Cardiac fibroblast (primary cell): ENCODE measurements at regions not wholly inside any gene's neighbourhood (a gene's known extent, or its start where the extent isn't known, plus 50 kb on each side); places are given as distances from the start of the nearest gene placed in this dataset.

Experiments
- DNase-seq, 2 donors: peaks; one replicate each; pipeline versions ENCODE4 v3.0.0 to v3.0.0-alpha.2; 2010; ENCODE audit warnings: low read depth in 2 of 2
- H3K4me3 ChIP-seq, 2 donors: replicated peaks in 1 of 2; 1 replicate in 1 of 2; 2 replicates in 1 of 2; pipeline ENCODE4 v1.5.1; 2011; ENCODE audit warnings: low read depth in 2 of 2, low read length in 2 of 2, mild to moderate bottlenecking in 2 of 2, moderate library complexity in 1 of 2
- TF ChIP-seq, protein P1 (sequence below): IDR thresholded peaks from one replicate; pipeline ENCODE4 v1.5.1; 2011; ENCODE audit warnings: low read depth, mild to moderate bottlenecking, low read length, inconsistent platforms

DNA sequence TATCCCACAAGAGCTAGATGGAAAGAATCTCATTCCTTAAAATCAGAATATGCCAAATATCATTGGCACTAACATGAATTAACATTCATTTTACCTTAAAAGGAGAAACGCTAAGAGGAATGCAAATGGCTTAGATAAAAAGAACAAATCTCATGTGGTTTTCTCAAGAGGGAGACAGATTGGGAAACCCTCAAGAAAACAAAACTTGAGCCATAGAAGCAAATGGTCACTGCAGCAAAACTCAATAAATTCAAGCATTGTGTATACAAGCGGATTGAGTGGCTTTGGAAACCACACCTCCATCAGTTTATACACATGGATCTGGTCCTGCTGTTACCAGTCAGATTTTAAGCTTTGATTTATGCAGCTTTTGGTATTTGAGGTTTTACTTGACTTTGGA is 1331.8 kb upstream of the ZEB2 start:
- TF ChIP-seq, protein P1, sequence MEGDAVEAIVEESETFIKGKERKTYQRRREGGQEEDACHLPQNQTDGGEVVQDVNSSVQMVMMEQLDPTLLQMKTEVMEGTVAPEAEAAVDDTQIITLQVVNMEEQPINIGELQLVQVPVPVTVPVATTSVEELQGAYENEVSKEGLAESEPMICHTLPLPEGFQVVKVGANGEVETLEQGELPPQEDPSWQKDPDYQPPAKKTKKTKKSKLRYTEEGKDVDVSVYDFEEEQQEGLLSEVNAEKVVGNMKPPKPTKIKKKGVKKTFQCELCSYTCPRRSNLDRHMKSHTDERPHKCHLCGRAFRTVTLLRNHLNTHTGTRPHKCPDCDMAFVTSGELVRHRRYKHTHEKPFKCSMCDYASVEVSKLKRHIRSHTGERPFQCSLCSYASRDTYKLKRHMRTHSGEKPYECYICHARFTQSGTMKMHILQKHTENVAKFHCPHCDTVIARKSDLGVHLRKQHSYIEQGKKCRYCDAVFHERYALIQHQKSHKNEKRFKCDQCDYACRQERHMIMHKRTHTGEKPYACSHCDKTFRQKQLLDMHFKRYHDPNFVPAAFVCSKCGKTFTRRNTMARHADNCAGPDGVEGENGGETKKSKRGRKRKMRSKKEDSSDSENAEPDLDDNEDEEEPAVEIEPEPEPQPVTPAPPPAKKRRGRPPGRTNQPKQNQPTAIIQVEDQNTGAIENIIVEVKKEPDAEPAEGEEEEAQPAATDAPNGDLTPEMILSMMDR = no peak
- peak in 1 of 2 donors; percentile 27 for DNase-seq
- no peak overlapping the region for H3K4me3 ChIP-seq

DNA sequence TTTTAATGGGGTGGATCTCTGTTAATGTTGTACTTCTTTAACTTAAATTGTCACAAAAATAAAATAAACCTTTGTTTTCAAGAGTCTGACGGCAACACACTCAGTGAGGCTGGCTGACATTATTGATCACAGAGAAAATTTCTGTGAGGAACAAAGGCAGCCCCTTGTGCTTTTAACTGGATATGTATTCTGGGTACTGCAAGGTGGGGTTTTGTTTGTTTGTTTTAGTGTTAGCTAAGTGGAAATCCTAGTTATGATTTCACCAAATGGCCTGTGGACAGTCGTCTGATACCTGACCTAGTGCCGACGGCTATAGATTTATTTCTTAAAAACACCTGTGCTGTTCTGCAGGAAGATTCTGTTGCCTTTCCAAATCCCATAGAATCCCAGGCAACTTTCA is 1329.5 kb upstream of the ZEB2 start:
- no peak for DNase-seq
- TF ChIP-seq, protein P1 = no peak
- H3K4me3 ChIP-seq = no peak overlapping the region

DNA sequence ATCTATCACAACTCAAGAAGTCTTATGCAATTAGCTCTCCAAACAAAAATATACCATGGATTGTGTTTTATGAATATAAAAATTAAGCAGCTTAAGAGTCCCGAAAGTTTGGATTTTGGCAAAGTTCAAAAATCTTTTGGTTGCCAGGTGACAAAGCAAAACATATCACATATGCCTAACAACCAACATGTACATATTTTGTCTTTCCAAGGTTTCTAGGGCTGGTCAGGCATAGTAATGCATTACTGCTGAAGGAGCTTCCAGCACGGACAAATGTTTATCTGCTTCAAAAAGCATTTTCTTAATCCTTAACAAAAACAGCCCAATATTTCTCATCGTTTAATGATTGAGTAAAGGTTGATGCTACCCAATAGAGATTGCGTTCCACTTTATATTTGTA is 1327.1 kb upstream of the ZEB2 start:
- no peak overlapping the region for H3K4me3 ChIP-seq
- peak; percentile 28 to 61 for DNase-seq
- TF ChIP-seq, protein P1 = no peak

DNA sequence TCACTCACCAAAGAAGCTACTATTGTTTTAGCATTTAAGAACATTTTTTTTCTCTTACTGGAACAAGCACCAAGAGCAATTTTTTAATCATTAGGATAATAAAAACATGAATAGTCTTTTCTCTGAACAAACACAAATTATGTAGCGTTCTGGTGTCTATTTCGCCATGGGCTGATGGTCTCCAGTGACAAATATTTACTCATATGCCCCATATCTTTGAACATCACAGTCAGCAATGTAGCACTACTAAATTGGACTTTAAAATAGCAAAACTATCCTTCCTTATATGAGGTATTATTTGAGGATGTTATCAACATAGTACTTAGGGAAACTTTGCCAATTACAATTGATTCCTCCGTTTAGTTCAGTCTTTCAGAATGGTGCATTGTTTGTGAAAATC is 1326.0 kb upstream of the ZEB2 start:
- DNase-seq = no peak
- TF ChIP-seq, protein P1 = no peak
- H3K4me3 ChIP-seq = no peak overlapping the region

DNA sequence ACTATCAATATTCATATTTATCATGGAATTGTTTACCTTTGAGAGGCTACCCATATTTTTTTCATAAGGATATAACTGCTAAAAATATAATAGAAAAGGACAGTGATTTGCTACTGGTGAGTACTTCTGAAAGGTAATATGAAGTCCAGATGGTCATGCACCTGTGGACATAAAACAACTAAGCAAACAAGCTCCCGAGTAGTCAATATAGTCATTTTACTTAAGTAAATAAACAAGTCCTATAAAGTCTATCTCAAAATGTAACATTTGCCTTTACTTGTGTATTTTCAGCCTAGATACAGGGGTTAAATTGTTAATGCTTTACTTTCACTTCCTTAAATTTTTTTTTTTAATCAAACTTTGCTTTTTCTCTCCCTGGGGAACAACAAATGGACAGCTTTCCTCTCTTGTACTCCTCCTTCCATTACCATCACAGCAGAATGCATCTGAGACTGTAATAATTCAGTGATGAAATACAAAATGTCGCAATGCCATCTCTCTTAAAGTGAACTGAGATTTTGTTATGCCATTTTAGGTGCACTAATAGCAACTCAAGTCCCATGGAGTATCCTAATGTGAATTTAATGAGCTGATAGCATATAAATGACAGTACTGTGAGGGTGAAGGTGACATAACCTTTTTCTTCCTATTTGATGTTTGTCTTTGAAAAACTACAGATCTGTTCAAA is 1325.4 kb upstream of the ZEB2 start:
- no peak overlapping the region for H3K4me3 ChIP-seq
- DNase-seq = peak; percentile 59 to 67
- TF ChIP-seq, protein P1 = no peak

DNA sequence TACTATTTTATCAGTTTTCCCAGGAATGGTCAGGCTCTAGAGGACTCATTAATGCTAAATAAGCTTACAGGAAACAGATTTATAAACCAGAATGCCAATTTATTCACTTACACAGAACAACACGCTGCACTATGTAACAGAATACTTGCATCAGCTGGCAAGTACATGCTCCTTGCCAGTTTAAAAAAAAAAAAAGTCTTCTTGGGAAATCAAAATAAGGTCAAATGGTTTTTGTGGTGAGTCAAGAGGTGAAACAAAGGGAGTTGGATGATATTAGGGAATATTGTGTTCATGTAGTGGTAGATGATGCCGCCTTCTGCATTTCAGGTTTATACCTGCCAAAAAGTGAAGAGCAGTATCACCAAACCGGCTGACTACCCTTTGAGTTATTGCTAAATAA is 1322.1 kb upstream of the ZEB2 start:
- no peak overlapping the region for H3K4me3 ChIP-seq

More for the DNA sequence above, 1322.1 kb upstream of the ZEB2 start:
- TF ChIP-seq, protein P1 = no peak
- DNase-seq = peak; percentile 12 to 41
